ENCODE measurements at regions not wholly inside any gene's neighbourhood (a gene's known extent, or its start where the extent isn't known, plus 50 kb on each side); places are given as distances from the start of the nearest gene placed in this dataset.

DNA sequence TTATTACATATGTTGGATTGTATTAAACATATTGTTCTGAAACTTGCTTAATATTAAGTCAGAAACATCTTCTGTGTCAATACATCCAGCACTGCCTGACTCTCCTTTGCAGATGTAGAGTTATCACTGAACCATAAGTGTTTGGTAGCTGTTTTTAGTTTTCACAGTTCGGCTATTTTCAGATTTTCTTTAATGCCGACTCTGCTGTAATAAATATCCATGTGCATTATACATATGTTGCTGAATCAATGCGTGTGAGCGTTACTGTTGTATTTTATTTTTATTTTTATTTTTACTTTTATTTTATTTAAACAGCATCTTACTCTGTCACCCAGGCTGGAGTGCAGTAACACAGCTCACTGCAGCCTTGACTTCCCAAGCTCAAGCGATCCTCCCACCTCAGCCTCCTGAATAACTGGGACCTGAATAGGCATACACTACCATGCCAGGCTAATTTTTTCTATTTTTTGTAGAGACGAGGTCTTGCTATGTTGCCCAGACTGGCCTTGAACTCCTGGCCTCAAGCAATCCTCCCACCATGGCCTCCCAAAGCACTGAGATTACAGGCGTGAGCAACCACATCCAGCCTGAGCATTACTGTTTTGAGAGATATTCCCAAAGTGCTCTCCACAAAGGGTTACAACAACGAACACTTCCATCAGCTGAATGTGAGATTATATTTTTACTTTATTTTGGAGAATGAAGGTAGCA is 50.7 kb upstream of the NOCT start:
- over 99% methylated on average over 8 of the region's 8 CpGs for WGBS
- H3K4me1 ChIP-seq, result no peaks in the 10 kb centered on the region

DNA sequence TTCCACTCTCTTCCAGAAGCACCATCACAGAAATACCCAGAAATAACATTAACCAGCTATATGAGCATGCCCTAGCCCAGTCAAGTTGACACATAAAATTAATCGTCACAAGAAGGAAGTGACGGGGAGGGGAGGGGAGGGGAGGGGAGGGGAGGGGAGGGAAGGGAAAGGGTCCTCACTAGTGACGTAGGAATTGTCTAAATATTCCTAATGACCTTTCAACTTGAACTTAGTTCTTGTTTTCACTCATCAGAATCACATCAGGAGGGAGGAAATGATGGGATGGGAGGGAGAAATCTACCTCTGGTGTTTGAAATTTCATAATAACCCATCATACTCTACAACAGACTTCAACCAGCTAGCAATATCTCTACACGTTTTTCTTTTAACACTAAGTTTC is 52.2 kb upstream of the NOCT start:
- Histone ChIP-seq H3K27me3 (no peaks in the 10 kb centered on the region), H3K9me3 (no peaks in the 10 kb centered on the region), H3K36me3 (no peaks in the 10 kb centered on the region), H3K27ac (replicated peaks in 1 of 4) (no peak overlapping the region), H3K4me1 (no peaks in the 10 kb centered on the region), H3K4me3 (no peak overlapping the region)
- DNase-seq (ENCODE audit: extremely low spot score), result no peak
- WGBS, result 70% methylated on average over 4 of the region's 4 CpGs
- intact Hi-C loops (cut with DNase I), result no loop called here
- TF ChIP-seq POLR2AphosphoS5 (IDR thresholded peaks at IDR 0.05) (no peak), EP300 (IDR thresholded peaks at IDR 0.05) (no peak), POLR2A (IDR thresholded peaks at IDR 0.05; ENCODE audit: low read depth) (no peak)
- TF ChIP-seq, protein P1, sequence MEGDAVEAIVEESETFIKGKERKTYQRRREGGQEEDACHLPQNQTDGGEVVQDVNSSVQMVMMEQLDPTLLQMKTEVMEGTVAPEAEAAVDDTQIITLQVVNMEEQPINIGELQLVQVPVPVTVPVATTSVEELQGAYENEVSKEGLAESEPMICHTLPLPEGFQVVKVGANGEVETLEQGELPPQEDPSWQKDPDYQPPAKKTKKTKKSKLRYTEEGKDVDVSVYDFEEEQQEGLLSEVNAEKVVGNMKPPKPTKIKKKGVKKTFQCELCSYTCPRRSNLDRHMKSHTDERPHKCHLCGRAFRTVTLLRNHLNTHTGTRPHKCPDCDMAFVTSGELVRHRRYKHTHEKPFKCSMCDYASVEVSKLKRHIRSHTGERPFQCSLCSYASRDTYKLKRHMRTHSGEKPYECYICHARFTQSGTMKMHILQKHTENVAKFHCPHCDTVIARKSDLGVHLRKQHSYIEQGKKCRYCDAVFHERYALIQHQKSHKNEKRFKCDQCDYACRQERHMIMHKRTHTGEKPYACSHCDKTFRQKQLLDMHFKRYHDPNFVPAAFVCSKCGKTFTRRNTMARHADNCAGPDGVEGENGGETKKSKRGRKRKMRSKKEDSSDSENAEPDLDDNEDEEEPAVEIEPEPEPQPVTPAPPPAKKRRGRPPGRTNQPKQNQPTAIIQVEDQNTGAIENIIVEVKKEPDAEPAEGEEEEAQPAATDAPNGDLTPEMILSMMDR (IDR thresholded peaks at IDR 0.05), result no peak

More for the DNA sequence above, 50.7 kb upstream of the NOCT start:
- no peak overlapping the region for H3K27ac ChIP-seq (replicated peaks in 1 of 4)
- H3K4me3 ChIP-seq, result no peak overlapping the region
- TF ChIP-seq, protein P1 (IDR thresholded peaks at IDR 0.05), result no peak
- H3K27me3 ChIP-seq, result no peaks in the 10 kb centered on the region
- H3K36me3 ChIP-seq, result no peaks in the 10 kb centered on the region
- no peaks in the 10 kb centered on the region for H3K9me3 ChIP-seq
- DNase-seq (ENCODE audit: extremely low spot score), result no peak
- intact Hi-C loops (cut with DNase I), result no loop called here

DNA sequence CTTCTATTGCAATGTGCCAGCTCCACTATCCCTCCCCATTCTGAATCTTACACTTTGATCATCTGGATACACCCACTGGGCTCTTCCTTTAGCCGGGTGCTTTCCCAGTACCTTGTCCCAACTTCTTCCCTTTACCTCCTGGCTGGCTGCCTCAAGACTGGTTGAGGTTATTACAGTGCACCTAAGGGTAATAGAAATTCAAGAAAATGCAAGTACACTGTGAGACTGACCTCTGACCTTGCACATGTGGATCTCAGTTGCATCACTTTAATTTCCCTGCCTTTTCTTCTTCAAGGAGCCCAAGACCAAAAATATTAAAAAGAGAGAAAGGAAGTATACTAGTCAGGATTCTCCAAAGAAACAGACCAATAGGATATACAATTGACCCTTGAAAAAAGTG is 53.9 kb upstream of the NOCT start:
- Histone ChIP-seq H3K36me3 (no peaks in the 10 kb centered on the region), H3K9me3 (no peaks in the 10 kb centered on the region), H3K4me1 (no peaks in the 10 kb centered on the region), H3K27ac (replicated peaks in 1 of 4) (no peak overlapping the region), H3K27me3 (no peaks in the 10 kb centered on the region), H3K4me3 (no peak overlapping the region)
- 70% methylated on average over 1 of the region's 1 CpG for WGBS
- no peak for TF ChIP-seq POLR2A (IDR thresholded peaks at IDR 0.05; ENCODE audit: low read depth)
- no peak for TF ChIP-seq EP300 (IDR thresholded peaks at IDR 0.05)
- TF ChIP-seq POLR2AphosphoS5 (IDR thresholded peaks at IDR 0.05), result no peak
- intact Hi-C loops (cut with DNase I), result no loop called here
- no peak for DNase-seq (ENCODE audit: extremely low spot score)

DNA sequence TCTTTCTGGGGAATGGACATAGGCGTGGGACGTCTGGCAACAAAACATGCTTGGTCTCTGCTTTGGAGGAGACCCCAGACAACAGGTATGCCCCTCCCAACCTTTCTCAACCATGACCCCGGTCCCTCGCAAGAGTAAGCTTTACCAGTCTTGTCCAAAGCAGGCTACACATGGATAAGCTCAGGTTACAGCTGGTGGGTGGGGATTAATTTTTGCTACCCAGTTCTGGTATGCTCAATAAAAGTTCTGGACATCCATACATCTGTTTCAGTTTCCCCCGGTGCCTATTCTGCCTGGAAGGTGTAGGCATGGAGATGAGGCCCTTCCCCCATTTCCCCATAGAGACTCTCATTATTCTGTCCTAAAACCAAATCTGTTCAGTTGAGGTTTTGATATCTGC is 54.5 kb upstream of the NOCT start:
- no peaks in the 10 kb centered on the region for H3K4me1 ChIP-seq
- WGBS, result 95% methylated on average over 5 of the region's 5 CpGs
- no peak overlapping the region for H3K27ac ChIP-seq (replicated peaks in 1 of 4)
- H3K27me3 ChIP-seq, result no peaks in the 10 kb centered on the region
- H3K9me3 ChIP-seq, result no peaks in the 10 kb centered on the region
- DNase-seq (ENCODE audit: extremely low spot score), result no peak
- H3K36me3 ChIP-seq, result no peaks in the 10 kb centered on the region
- TF ChIP-seq POLR2AphosphoS5 (IDR thresholded peaks at IDR 0.05) (no peak), POLR2A (IDR thresholded peaks at IDR 0.05; ENCODE audit: low read depth) (no peak), EP300 (IDR thresholded peaks at IDR 0.05) (no peak)
- TF ChIP-seq, protein P1 (IDR thresholded peaks at IDR 0.05), result no peak
- intact Hi-C loops (cut with DNase I), result no loop called here
- H3K4me3 ChIP-seq, result no peak overlapping the region

DNA sequence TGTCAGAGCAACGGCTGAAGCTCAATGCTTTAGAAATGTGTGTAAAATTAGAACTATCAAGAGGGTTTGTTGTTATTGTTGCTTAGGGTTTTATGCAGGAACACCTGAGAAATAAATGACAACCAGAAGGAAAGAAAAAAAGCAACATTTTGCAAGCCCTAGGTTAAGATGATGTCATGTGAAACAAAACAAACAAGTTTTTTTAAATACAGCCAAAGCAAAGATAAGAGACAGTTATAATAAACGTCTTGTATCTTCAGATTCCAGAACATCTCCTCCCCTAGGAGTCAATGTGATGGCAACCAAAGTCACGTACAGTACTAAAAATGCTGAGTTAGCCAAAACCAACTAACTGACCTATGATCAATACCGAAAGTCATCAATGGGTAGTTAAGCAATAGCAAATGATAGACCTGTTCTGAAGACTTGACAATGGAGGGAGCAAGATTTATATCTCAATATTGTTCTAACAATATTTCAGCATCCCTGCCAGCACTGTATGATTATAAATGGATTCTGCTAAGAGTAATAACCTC is 55.3 kb upstream of the NOCT start:
- 53% methylated on average over 4 of the region's 4 CpGs for WGBS
- H3K27me3 ChIP-seq, result no peaks in the 10 kb centered on the region
- no peak overlapping the region for H3K4me3 ChIP-seq
- TF ChIP-seq, protein P1 (IDR thresholded peaks at IDR 0.05), result no peak
- TF ChIP-seq EP300 (IDR thresholded peaks at IDR 0.05), result no peak
- TF ChIP-seq POLR2A (IDR thresholded peaks at IDR 0.05; ENCODE audit: low read depth), result no peak
- no peak for TF ChIP-seq POLR2AphosphoS5 (IDR thresholded peaks at IDR 0.05)
- no peak for DNase-seq (ENCODE audit: extremely low spot score)
- intact Hi-C loops (cut with DNase I), result no loop called here
- no peaks in the 10 kb centered on the region for H3K36me3 ChIP-seq
- H3K9me3 ChIP-seq, result no peaks in the 10 kb centered on the region
- H3K4me1 ChIP-seq, result no peaks in the 10 kb centered on the region
- H3K27ac ChIP-seq (replicated peaks in 1 of 4), result no peak overlapping the region

All from esophagus muscularis mucosa (tissue), 4 donors.